H1 (cell line): ENCODE measurements at regions not wholly inside any gene's neighbourhood (a gene's known extent, or its start where the extent isn't known, plus 50 kb on each side); places are given as distances from the start of the nearest gene placed in this dataset.

ENCODE experiments used
- CTCF ChIA-PET: fragments of 300-600 bp; sonication (Branson Sonifier 250); formaldehyde crosslinking; loops from one replicate; lab custom pipeline; 2021; ENCODE audit not compliant: partially characterized antibody; lab: Charles Lee
- POLR2A ChIA-PET: fragments of 300-600 bp; sonication (Branson Sonifier 250); formaldehyde crosslinking; loops from one replicate; lab custom pipeline; 2021; ENCODE audit warnings: inconsistent platforms; ENCODE audit not compliant: partially characterized antibody; lab: Charles Lee
- DNase-seq, 2 experiments: peaks; one replicate each; pipeline versions ENCODE4 v3.0.0 to v3.0.0-alpha.2; 2010 to 2022; ENCODE audit warnings: low spot score in 2 of 2, low read depth in 1 of 2, mixed read lengths in 1 of 2
- FAIRE-seq: peaks from 2 replicates; lab custom pipeline; 2011; peaks lifted over from hg19 to GRCh38; lab: Jason Lieb, UNC
- H2AFZ ChIP-seq: 2 replicates; pipeline ENCODE4 v1.8.1; 2012; ENCODE audit warnings: low read length, inconsistent platforms
- H2AK5ac ChIP-seq: 2 replicates; pipeline ENCODE4 v1.6.1; 2013; ENCODE audit warnings: low read depth, low read length
- H2BK120ac ChIP-seq: replicated peaks from 2 replicates; pipeline ENCODE3; 2013; ENCODE audit warnings: low read depth, low read length, inconsistent platforms
- H2BK12ac ChIP-seq: 2 replicates; pipeline ENCODE4 v1.6.1; 2013; ENCODE audit warnings: low read depth, low read length
- H2BK15ac ChIP-seq: 2 replicates; pipeline ENCODE4 v1.6.1; 2013; ENCODE audit warnings: low read length
- H2BK20ac ChIP-seq: 2 replicates; pipeline ENCODE4 v1.6.1; 2013; ENCODE audit warnings: low read length
- H2BK5ac ChIP-seq: 2 replicates; pipeline ENCODE4 v1.6.1; 2013; ENCODE audit warnings: low read depth, low read length
- H3K14ac ChIP-seq: 2 replicates; pipeline ENCODE4 v1.6.1; 2013; ENCODE audit warnings: inconsistent platforms; ENCODE audit not compliant: insufficient read length
- H3K18ac ChIP-seq: 2 replicates; pipeline ENCODE4 v1.6.1; 2013; ENCODE audit warnings: low read length; ENCODE audit errors: extremely low read depth
- H3K23ac ChIP-seq: 2 replicates; pipeline ENCODE4 v1.6.1; 2013; ENCODE audit warnings: inconsistent platforms; ENCODE audit not compliant: insufficient read length
- H3K23me2 ChIP-seq: 2 replicates; pipeline ENCODE4 v1.6.1; 2013; ENCODE audit warnings: low read depth, low read length
- H3K27ac ChIP-seq: 2 replicates; pipeline ENCODE4 v1.6.1; 2011; ENCODE audit warnings: low read depth, low read length, inconsistent platforms
- H3K27me3 ChIP-seq, 4 experiments: replicated peaks in 1 of 4; 1 replicate in 1 of 4; 2 replicates in 3 of 4; pipeline versions ENCODE4 v1.6.1 to v1.8.1; 2011 to 2013; ENCODE audit warnings: low read length in 3 of 4, mild to moderate bottlenecking in 3 of 4, inconsistent platforms in 2 of 4, mixed read lengths in 2 of 4, moderate library complexity in 1 of 4; ENCODE audit not compliant: control insufficient read depth in 3 of 4, insufficient read depth in 3 of 4; ENCODE audit errors: extremely low read depth in 1 of 4
- H3K36me3 ChIP-seq, 4 experiments: 2 replicates each; pipeline versions ENCODE4 v1.6.1 to v1.8.1; 2011 to 2013; ENCODE audit warnings: mild to moderate bottlenecking in 4 of 4, low read length in 3 of 4, moderate library complexity in 2 of 4, control low read depth in 1 of 4, inconsistent platforms in 1 of 4; ENCODE audit not compliant: insufficient read depth in 4 of 4, control insufficient read depth in 2 of 4
- H3K4ac ChIP-seq: replicated peaks from 2 replicates; pipeline ENCODE3; 2013; ENCODE audit warnings: low read length, low read depth, mixed read lengths, inconsistent platforms; ENCODE audit not compliant: insufficient read length
- H3K4me1 ChIP-seq, 4 experiments: replicated peaks in 1 of 4; 1 replicate in 1 of 4; 2 replicates in 3 of 4; pipeline versions ENCODE4 v1.6.1 to v1.8.1; 2011 to 2013; ENCODE audit warnings: low read length in 3 of 4, inconsistent platforms in 2 of 4, mixed read lengths in 1 of 4; ENCODE audit not compliant: insufficient read depth in 4 of 4, control insufficient read depth in 3 of 4
- H3K4me2 ChIP-seq, 2 experiments: 2 replicates each; pipeline versions ENCODE4 v1.6.1 to v1.8.1; 2011 to 2013; ENCODE audit warnings: low read depth in 2 of 2, low read length in 2 of 2, control low read depth in 1 of 2, inconsistent platforms in 1 of 2, mild to moderate bottlenecking in 1 of 2; ENCODE audit not compliant: insufficient read depth in 1 of 2
- H3K4me3 ChIP-seq, 4 experiments: fragments of 200-600, 300-600 bp in 1 of 4; sonication (generic), shearing (Covaris generic), sonication (Bioruptor Twin) in 1 of 4; 2 replicates each; pipeline versions ENCODE4 v1.5.1 to v1.8.1; 2011 to 2016; ENCODE audit warnings: low read length in 4 of 4, low read depth in 3 of 4, control low read depth in 2 of 4, inconsistent platforms in 2 of 4, mild to moderate bottlenecking in 2 of 4, mixed read lengths in 1 of 4, moderate library complexity in 1 of 4; ENCODE audit not compliant: insufficient read depth in 2 of 4; ENCODE audit errors: extremely low read depth in 1 of 4
- H3K56ac ChIP-seq: replicated peaks from 2 replicates; pipeline ENCODE3; 2013; ENCODE audit warnings: low read depth, mild to moderate bottlenecking, mixed read lengths, low read length, inconsistent platforms; ENCODE audit not compliant: insufficient read length
- H3K79me1 ChIP-seq: 2 replicates; pipeline ENCODE4 v1.6.1; 2013; ENCODE audit warnings: low read depth, low read length, control low read depth
- H3K79me2 ChIP-seq, 2 experiments: 2 replicates each; pipeline versions ENCODE4 v1.6.1 to v1.8.1; 2012 to 2013; ENCODE audit warnings: low read length in 2 of 2, mild to moderate bottlenecking in 2 of 2, inconsistent platforms in 1 of 2; ENCODE audit not compliant: insufficient read depth in 2 of 2, control insufficient read depth in 1 of 2
- H3K9ac ChIP-seq, 4 experiments: replicated peaks in 1 of 4; 1 replicate in 1 of 4; 2 replicates in 3 of 4; pipeline versions ENCODE4 v1.6.1 to v1.8.1; 2011 to 2013; ENCODE audit warnings: low read depth in 3 of 4, low read length in 3 of 4, control low read depth in 2 of 4, mild to moderate bottlenecking in 2 of 4, moderate library complexity in 2 of 4, inconsistent platforms in 1 of 4; ENCODE audit errors: extremely low read depth in 1 of 4
- H3K9me3 ChIP-seq, 2 experiments: 2 replicates each; pipeline versions ENCODE4 v1.6.1 to v1.8.1; 2012 to 2013; ENCODE audit warnings: mild to moderate bottlenecking in 2 of 2, moderate library complexity in 2 of 2, control low read depth in 1 of 2, inconsistent platforms in 1 of 2, low read depth in 1 of 2, low read length in 1 of 2, mixed read lengths in 1 of 2; ENCODE audit not compliant: insufficient read depth in 2 of 2
- H4K20me1 ChIP-seq, 2 experiments: replicated peaks in 1 of 2; 2 replicates each; pipeline versions ENCODE3 to v1.8.1; 2011 to 2013; ENCODE audit warnings: inconsistent platforms in 2 of 2, low read length in 2 of 2, mild to moderate bottlenecking in 1 of 2; ENCODE audit not compliant: insufficient read depth in 2 of 2, control insufficient read depth in 1 of 2
- H4K5ac ChIP-seq: 2 replicates; pipeline ENCODE4 v1.6.1; 2013; ENCODE audit warnings: low read length, low read depth, mixed read lengths, inconsistent platforms; ENCODE audit not compliant: insufficient read length
- H4K8ac ChIP-seq: 2 replicates; pipeline ENCODE4 v1.8.0; 2013; ENCODE audit warnings: mild to moderate bottlenecking, moderate library complexity, low read length, inconsistent platforms; ENCODE audit not compliant: insufficient read depth; ENCODE audit errors: extremely low read depth
- H4K91ac ChIP-seq: replicated peaks from 2 replicates; pipeline ENCODE3; 2013; ENCODE audit warnings: low read length, mixed read lengths, inconsistent platforms; ENCODE audit not compliant: insufficient read length
- CEBPB ChIP-seq: IDR thresholded peaks from 2 replicates; pipeline ENCODE4 v1.6.1; 2012; ENCODE audit warnings: low read depth, low read length
- EP300 ChIP-seq, 2 experiments: IDR thresholded peaks; 1 replicate in 1 of 2; 2 replicates in 1 of 2; pipeline ENCODE4 v1.6.1; 2011 to 2012; ENCODE audit warnings: low read depth in 2 of 2, low read length in 2 of 2, mild to moderate bottlenecking in 2 of 2, borderline replicate concordance in 1 of 2, inconsistent platforms in 1 of 2, moderate library complexity in 1 of 2
- KDM4A ChIP-seq: IDR thresholded peaks from one replicate; pipeline ENCODE4 v1.7.1; 2012; ENCODE audit warnings: low read depth, mild to moderate bottlenecking, moderate library complexity, low read length, inconsistent platforms; ENCODE audit not compliant: severe bottlenecking
- WGBS, 2 experiments: shearing (Covaris generic) in 1 of 2; methylation state at CpG; one replicate each; pipeline versions ENCODE4 v1.1.6 to v1.1.7; 2013 to 2015; ENCODE audit warnings: low lambda C conversion rate in 2 of 2, mixed read lengths in 2 of 2, inconsistent platforms in 1 of 2, low coverage in 1 of 2, missing lambda C conversion rate in 1 of 2; ENCODE audit not compliant: insufficient replicate concordance in 2 of 2, insufficient coverage in 1 of 2, insufficient read length in 1 of 2; ENCODE audit errors: extremely low coverage in 1 of 2, missing lambda C conversion rate in 1 of 2; 5-methylcytosine and 5-hydroxymethylcytosine counted together

- TF ChIP-seq CEBPB (no peak), KDM4A (no peak), EP300 (IDR thresholded peaks at IDR 0.05; ENCODE audit: borderline replicate concordance in 1 of 2, low read depth in 2 of 2, low read length in 2 of 2) (no peak)
- TF ChIP-seq, all 59 proteins: peak for 0
- no peaks in the 10 kb centered on the region for H3K23me2 ChIP-seq
- no peaks in the 10 kb centered on the region for H3K79me1 ChIP-seq
- no peak overlapping the region for H3K4me3 ChIP-seq
- 0 out of 2 replicates have a peak overlapping the region, but pooled peaks have one; percentile 48 for H2BK20ac ChIP-seq
- no peak overlapping the region for H3K23ac ChIP-seq
- no peaks in the 10 kb centered on the region for H3K36me3 ChIP-seq
- no peaks in the 10 kb centered on the region for H3K79me2 ChIP-seq
- no peak overlapping the region for H3K56ac ChIP-seq
- CTCF ChIA-PET, result interaction anchor here (0.6 to 0.8 kb wide), 2 partner anchors 9 to 107 kb away, joined by 3 read pairs; no protein-coding TSS in a partner anchor
- FAIRE-seq (no peak), DNase-seq (no peak)
- no peak overlapping the region for H3K27ac ChIP-seq
- no peak overlapping the region for H3K14ac ChIP-seq
- no peak overlapping the region for H2AK5ac ChIP-seq
- H3K4me2 ChIP-seq, result no peak overlapping the region
- no peaks in the 10 kb centered on the region for H3K9me3 ChIP-seq
- H3K27me3 ChIP-seq, result no peaks in the 10 kb centered on the region
- H3K18ac ChIP-seq, result no peak overlapping the region
- H2AFZ ChIP-seq, result no peak overlapping the region
- H4K91ac ChIP-seq, result no peak overlapping the region
- no peak overlapping the region for H4K8ac ChIP-seq
- POLR2A ChIA-PET, result no interaction called here
- H3K4ac ChIP-seq, result no peak overlapping the region
- H3K4me1 ChIP-seq, result peaks cover 0 to 11% (median 7%) of the 10 kb centered on the region in 4 experiments
- no peak overlapping the region for H3K9ac ChIP-seq
- 0 out of 2 replicates have a peak overlapping the region, but pooled peaks have one; percentile 95 for H2BK15ac ChIP-seq
- H2BK12ac ChIP-seq, result no peak overlapping the region
- H4K5ac ChIP-seq, result no peak overlapping the region
- 92% methylated on average over 7 of the region's 7 CpGs; no CpG with 5 or more reads in 1 of the 2 experiments for WGBS, 2 experiments
- no peak overlapping the region for H2BK5ac ChIP-seq
- no peak overlapping the region for H2BK120ac ChIP-seq
- H4K20me1 ChIP-seq, result no peaks in the 10 kb centered on the region
These were observed 740.5 kb upstream of the B3GALT2 start for GRCh38 chr1:193926956-193927355.
